HG03196 (cell line): ENCODE measurements at regions not wholly inside any gene's neighbourhood (a gene's known extent, or its start where the extent isn't known, plus 50 kb on each side); places are given as distances from the start of the nearest gene placed in this dataset.
"Not testable (repeated sequence)": the region's sequence is repeated elsewhere in the genome, so short reads cannot be mapped to it uniquely, and the experiment has no call there.

Source experiments
- ATAC-seq: cut with Tn5 transposase; IDR thresholded peaks from one replicate; pipeline ENCODE4 v1.9.1; 2021; ENCODE audit not compliant: unreplicated experiment

- no peak for ATAC-seq
Measured at GRCh38 chr14:30158299-30158698, 230.7 kb upstream of the PRKD1 start.

DNA sequence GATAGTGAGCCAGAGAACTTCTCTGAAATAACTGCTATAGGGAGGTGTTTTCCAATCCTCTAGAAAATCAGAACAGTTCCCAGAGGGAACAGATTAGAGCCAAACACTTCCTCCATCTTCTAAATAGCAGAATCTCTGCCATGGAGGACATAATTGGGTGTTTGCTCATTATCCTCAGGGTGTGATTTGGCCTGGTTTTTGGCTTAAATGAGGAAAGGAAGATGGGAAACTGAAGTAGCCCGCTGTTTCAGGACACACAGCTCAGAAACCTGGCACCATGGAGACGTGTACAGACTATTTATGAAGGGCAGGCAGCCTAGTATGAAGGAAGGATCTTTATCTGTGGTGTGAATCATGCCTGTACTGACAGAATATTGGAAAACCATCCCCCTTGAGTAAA is 231.7 kb upstream of the PRKD1 start:
- no peak for ATAC-seq

DNA sequence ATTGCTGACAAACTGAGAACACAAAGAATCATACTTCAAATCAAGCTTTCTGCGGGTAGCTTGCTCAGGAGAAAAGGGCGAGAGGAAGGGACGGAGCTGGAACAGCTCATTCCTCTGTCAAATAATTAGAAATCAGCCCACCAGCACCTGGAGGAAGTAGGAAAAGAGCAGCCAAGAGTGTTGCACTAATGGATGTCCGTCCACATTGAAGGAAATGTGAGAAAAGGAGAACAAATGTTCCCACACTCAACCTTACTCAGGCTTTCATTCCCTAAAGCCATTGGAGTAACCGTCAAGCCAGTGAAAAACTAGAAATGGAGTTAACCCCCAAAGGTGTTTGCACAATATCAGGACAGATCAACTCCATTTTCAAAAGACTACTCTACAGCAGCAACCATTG is 233.0 kb upstream of the PRKD1 start:
- no peak for ATAC-seq

GRCh38 chr14:30162066-30162465 is 234.4 kb upstream of the PRKD1 start:
- ATAC-seq = no peak

GRCh38 chr14:30165255-30165654 is 237.6 kb upstream of the PRKD1 start:
- no peak for ATAC-seq

GRCh38 chr14:30177781-30178180 is 250.1 kb upstream of the PRKD1 start:
- ATAC-seq = no peak

DNA sequence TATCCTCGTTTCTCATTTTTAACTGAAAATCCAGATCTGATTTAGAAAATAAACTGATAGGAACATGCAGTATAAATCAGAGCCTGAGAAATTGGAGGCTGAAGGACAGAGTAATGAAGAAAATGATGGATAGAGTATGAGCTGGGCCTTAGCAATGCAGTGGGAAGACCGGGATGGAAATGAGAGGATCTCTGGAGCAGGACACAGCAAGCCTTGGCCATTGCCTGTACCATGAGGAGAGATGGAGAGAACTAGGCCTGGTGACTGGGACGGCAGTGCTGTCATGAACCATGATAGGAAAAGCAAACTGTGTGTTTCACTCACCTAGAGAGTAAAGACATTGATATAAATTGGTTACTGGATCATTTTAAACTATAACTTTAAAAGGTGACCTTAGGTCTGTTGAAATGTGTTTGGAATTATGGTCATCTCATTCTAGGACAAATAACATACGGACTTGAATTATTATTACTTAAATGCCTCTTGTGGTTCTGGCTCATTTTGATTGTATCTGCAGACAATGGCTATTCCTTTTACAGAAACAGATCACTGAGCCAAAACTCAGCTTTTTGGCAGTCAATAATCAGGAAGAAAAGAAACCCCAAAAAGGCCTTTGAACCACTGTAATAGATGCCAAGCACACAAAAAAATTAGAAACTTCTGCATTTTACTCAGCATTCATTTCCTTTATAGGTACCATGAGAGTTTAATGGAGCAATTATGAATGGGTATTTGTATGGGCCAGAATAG is 251.9 kb upstream of the PRKD1 start:
- ATAC-seq = no peak

DNA sequence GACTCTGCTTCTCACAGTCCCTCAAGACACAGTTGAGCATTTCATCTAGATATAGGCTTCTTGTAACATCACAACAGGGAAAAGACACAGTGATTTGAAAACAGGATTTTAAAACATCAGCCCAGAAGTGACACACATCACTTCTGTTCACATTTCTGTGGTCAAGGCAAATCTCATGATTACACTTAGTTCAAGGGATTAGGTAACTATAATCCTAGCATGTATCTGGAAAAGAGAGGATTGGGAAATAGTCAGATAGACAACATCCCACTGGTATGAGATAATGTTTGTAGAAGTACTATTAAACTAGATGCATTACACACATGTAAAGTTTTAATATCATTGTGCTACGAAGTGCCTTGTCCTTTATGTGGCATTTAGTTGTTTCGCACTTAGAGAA is 252.6 kb upstream of the PRKD1 start:
- ATAC-seq = no peak

- ATAC-seq = no peak
Measured at GRCh38 chr14:30185832-30186231, 258.2 kb upstream of the PRKD1 start.

GRCh38 chr14:30191639-30192279 is 264.1 kb upstream of the PRKD1 start:
- ATAC-seq = no peak

DNA sequence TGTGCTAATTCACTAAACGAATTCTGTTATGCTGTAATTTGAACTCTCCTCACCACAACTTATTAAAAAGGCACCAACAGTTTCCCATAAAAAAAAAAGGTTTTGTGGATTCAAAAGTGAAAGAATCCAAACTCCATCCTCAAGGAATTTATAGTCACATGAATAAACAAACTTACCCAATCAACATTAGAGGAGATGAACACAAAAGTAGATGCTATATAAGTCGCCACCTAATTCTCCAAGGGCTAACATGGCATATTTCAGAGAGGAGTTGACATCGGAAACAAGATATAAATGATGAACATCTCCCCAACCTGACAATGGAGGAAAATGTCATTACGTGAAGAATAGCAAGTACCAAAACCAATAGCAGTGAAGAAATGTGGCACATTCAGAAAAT is 265.5 kb upstream of the PRKD1 start:
- no peak for ATAC-seq

DNA sequence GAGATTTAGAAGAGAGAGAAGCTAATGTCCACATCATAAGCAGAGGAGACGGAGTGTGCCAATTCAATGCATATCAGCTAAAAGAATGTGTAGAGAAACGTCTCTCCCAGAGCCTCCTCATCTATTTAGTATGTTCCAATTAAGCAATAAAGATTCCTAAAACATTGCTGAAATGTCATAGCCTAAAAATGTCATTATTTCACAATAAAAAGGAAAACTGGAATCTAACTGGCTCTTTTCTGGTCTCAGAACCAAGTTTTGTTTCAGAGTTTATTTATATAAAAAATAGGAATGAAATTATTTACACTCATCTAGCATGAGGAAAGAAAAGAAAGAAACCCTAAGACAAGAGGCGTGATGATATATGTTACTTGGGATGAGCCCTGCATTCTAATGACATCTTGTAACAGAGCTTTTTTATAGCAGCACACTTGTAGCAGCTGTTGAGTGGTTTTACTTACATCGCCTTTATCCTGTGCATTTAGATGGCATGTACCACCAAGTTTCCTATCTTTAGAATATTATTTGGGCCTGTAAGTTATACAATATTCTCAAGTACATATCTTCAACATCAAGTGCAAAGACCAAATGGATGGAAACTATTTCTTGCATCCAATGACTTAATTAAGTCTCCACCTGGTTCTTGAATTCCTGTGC is 266.3 kb upstream of the PRKD1 start:
- ATAC-seq = no peak

DNA sequence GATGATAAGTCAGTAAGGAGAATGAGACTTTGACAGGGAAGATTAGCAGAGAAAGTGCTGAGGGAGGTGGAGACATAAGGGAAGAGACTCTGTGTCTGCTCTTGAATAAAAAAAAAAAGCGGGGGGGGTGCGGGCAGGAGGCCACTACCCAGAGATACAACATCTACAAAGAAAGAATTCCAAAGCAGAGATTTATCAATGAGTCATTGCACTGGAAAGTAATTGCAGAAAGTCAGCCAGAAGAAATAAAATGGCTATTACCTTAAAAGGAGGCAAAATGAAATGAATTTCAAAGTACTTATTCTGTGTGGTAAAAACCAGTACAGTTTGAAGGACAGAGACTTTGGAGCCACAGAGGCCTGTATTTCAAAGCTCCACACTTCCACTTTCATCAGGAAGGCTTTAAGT is 267.1 kb upstream of the PRKD1 start:
- ATAC-seq = no peak

DNA sequence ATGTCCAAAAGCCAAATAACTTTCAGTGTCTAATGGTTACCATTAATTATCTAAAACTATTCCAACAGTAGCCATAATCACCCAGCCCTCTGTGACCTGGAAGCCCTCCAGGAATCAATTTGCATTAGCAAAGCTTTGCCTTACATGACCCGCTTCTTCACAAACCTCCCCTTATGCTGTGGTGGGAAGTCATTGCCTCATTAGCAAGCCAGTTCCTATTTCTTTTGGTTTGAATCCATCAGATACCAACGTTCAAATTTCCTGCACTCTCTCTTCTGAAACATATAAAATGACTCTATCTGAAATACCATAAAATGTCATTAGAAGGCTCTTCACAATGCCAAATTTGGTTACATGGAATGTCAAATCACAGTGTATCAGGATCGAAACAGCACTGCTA is 268.3 kb upstream of the PRKD1 start:
- ATAC-seq = no peak

DNA sequence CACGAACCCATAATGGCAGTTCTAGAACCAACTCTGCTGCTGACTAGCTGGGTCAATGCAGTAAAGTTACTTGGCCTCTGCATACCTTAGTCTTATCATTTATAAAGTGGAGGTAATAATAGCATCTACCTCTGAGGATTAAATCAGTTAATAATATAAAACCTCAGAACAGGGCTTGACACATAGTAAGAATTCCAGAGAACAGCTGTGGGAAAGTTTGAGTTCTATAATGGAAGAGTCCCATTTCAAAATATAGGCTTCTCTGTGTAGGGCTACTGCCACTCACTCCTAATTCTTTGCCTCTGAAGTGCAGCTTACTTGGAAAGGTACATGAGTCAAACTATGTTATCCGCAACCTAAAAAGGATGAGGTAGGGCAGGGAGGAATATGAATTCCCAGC is 269.2 kb upstream of the PRKD1 start:
- ATAC-seq = no peak

DNA sequence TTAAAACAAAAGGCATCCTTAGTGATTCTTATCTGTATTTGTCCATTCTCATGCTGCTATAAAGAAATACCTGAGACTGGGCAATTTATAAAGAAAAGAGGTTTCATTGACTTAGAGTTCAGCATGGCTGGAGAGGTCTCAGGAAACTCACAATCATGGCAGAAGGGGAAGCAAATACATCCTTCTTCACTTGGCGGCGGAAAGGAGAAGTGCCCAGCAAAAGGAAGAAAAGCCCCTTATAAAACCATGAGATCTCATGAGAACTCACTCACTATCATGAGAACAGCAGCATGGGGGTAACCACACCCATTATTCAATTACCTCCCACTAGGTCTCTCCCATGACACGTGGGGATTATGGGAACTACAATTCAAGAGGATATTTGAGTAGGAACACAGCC is 271.1 kb upstream of the PRKD1 start:
- ATAC-seq = not testable (repeated sequence)

GRCh38 chr14:30204431-30204980 is 276.9 kb upstream of the PRKD1 start:
- ATAC-seq = no peak

GRCh38 chr14:30209136-30209535 is 281.5 kb upstream of the PRKD1 start:
- ATAC-seq = no peak

GRCh38 chr14:30210630-30211029 is 283.0 kb upstream of the PRKD1 start:
- no peak for ATAC-seq

DNA sequence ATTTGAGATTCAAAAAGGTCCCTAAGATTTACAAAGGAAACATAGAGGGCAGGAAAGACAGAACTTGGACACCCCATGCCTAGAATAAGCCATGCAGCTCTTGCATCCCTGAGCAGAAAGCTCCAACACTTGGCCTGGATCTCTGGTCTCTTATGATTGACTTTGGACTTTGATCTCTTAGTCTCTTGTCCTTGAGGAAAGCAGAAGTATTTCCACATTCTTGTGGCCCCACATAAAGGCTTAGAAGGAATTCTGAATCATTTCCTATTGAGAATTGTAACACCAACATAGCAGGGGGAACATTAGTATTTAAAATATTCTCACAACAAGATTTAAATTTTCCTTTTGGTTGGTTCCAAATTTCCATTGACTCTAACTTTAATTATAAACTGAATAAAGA is 283.7 kb upstream of the PRKD1 start:
- ATAC-seq = no peak

DNA sequence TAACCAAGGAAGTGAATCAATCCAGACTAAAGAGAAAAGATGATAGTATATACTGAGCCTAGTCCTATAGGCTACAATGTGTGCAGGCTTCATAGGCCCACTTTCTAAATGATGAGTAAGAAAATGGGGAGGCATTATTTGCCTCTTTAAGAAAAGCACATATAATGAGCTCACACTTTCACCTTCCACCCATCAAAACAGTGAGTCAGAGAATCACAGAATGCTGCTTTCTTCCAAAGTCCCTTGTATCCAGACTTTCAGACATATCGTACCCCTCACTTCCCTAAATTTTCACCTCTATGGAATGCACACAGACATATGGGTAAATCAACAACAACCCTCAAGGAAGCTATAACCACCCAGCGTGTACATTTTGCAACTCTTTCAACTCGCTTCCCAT is 286.4 kb upstream of the PRKD1 start:
- ATAC-seq = no peak

GRCh38 chr14:30214461-30215090 is 286.9 kb upstream of the PRKD1 start:
- ATAC-seq = no peak
